Prostate gland (tissue), 2 donors: ENCODE measurements at regions not wholly inside any gene's neighbourhood (a gene's known extent, or its start where the extent isn't known, plus 50 kb on each side); places are given as distances from the start of the nearest gene placed in this dataset.

Experiments used
- POLR2AphosphoS5 ChIP-seq: sonication (generic); formaldehyde crosslinking; IDR thresholded peaks from one replicate; pipeline ENCODE4 v1.6.1; 2017; ENCODE audit warnings: antibody characterized with exemption
- TF ChIP-seq, protein P1 (sequence below), 4 experiments: fragments of 200-600 bp in 2 of 4; fragments of 450-650 bp in 2 of 4; sonication (generic) in 2 of 4; IDR thresholded peaks; 1 replicate in 3 of 4; 2 replicates in 1 of 4; pipeline ENCODE4 v1.5.1; 2016 to 2019; ENCODE audit warnings: antibody characterized with exemption in 4 of 4, mild to moderate bottlenecking in 2 of 4, moderate library complexity in 2 of 4

DNA sequence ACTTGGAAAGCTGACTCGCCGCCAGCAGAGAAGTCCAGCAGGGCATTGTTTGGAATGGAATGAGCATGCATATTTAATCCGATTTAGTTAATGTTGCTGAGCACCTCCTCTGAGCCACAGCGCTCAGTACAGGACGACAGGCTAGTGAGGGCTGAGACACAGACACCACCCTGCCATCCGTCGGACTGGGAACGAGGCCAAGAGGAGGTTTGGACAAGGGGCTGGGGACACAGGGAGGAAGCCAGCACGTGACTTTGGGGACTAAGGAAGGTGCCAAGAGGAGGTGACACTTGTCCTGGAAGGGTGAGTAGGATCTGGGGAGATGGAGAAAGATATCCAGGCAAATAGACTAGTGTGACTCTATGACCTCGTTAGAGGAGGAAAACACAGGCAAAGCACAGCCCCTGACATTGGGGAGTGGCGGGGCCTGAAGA is 152.5 kb upstream of the ECI2 start:
- TF ChIP-seq, protein P1, sequence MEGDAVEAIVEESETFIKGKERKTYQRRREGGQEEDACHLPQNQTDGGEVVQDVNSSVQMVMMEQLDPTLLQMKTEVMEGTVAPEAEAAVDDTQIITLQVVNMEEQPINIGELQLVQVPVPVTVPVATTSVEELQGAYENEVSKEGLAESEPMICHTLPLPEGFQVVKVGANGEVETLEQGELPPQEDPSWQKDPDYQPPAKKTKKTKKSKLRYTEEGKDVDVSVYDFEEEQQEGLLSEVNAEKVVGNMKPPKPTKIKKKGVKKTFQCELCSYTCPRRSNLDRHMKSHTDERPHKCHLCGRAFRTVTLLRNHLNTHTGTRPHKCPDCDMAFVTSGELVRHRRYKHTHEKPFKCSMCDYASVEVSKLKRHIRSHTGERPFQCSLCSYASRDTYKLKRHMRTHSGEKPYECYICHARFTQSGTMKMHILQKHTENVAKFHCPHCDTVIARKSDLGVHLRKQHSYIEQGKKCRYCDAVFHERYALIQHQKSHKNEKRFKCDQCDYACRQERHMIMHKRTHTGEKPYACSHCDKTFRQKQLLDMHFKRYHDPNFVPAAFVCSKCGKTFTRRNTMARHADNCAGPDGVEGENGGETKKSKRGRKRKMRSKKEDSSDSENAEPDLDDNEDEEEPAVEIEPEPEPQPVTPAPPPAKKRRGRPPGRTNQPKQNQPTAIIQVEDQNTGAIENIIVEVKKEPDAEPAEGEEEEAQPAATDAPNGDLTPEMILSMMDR (IDR thresholded peaks at IDR 0.05) = no peak
- no peak for TF ChIP-seq POLR2AphosphoS5
